ENCODE measurements at regions not wholly inside any gene's neighbourhood (a gene's known extent, or its start where the extent isn't known, plus 50 kb on each side); places are given as distances from the start of the nearest gene placed in this dataset.
A peak's percentile ranks its signal among the peaks of the same experiment; 100 is the strongest.
"Not testable (repeated sequence)": the region's sequence is repeated elsewhere in the genome, so short reads cannot be mapped to it uniquely, and the experiment has no call there.

GRCh38 chr17:77610972-77611521 lies 347.5 kb upstream of the TNRC6C start:
- no peak for DNase-seq

- no peak for DNase-seq
Observed at GRCh38 chr17:77611791-77612502, 346.6 kb upstream of the TNRC6C start.

GRCh38 chr17:77613218-77613617 lies 345.3 kb upstream of the TNRC6C start:
- DNase-seq = no peak

GRCh38 chr17:77613627-77614026 lies 344.9 kb upstream of the TNRC6C start:
- no peak for DNase-seq

GRCh38 chr17:77615703-77616253 lies 342.7 kb upstream of the TNRC6C start:
- no peak for DNase-seq

GRCh38 chr17:77616254-77616731 lies 342.2 kb upstream of the TNRC6C start:
- DNase-seq = no peak

- DNase-seq = no peak
Observed at GRCh38 chr17:77617516-77617915, 341.0 kb upstream of the TNRC6C start.

- no peak for DNase-seq
Observed at GRCh38 chr17:77618173-77618572, 340.3 kb upstream of the TNRC6C start.

- no peak for DNase-seq
Observed at GRCh38 chr17:77618731-77619130, 339.8 kb upstream of the TNRC6C start.

GRCh38 chr17:77619326-77619725 lies 339.2 kb upstream of the TNRC6C start:
- no peak for DNase-seq

GRCh38 chr17:77619851-77620250 lies 338.7 kb upstream of the TNRC6C start:
- no peak for DNase-seq

- DNase-seq = no peak
Observed at GRCh38 chr17:77620282-77620681, 338.2 kb upstream of the TNRC6C start.

GRCh38 chr17:77622084-77622483 lies 336.4 kb upstream of the TNRC6C start:
- not testable (repeated sequence) for DNase-seq

- DNase-seq = peak; percentile 12
Observed at GRCh38 chr17:77622647-77623046, 335.9 kb upstream of the TNRC6C start.

- not testable (repeated sequence) for DNase-seq
Observed at GRCh38 chr17:77623321-77623720, 335.2 kb upstream of the TNRC6C start.

GRCh38 chr17:77628035-77628434 lies 330.5 kb upstream of the TNRC6C start:
- no peak for DNase-seq

GRCh38 chr17:77629284-77629683 lies 329.2 kb upstream of the TNRC6C start:
- not testable (repeated sequence) for DNase-seq

- DNase-seq = no peak
Observed at GRCh38 chr17:77631307-77631706, 327.2 kb upstream of the TNRC6C start.

GRCh38 chr17:77632619-77633018 lies 325.9 kb upstream of the TNRC6C start:
- DNase-seq = no peak

GRCh38 chr17:77634710-77635109 lies 323.8 kb upstream of the TNRC6C start:
- DNase-seq = no peak

GRCh38 chr17:77635176-77635575 lies 323.3 kb upstream of the TNRC6C start:
- no peak for DNase-seq

- DNase-seq = not testable (repeated sequence)
Observed at GRCh38 chr17:77635785-77636184, 322.7 kb upstream of the TNRC6C start.

- no peak for DNase-seq
Observed at GRCh38 chr17:77636835-77637817, 321.4 kb upstream of the TNRC6C start.
